Mesenchymal stem cell (in vitro differentiated cells and primary cell): ENCODE measurements at regions not wholly inside any gene's neighbourhood (a gene's known extent, or its start where the extent isn't known, plus 50 kb on each side); places are given as distances from the start of the nearest gene placed in this dataset.

Experiments
- DNase-seq: peaks from one replicate; pipeline ENCODE4 v3.0.0-alpha.2; 2013
- H2AFZ ChIP-seq: one replicate; pipeline ENCODE4 v1.6.1; 2013; ENCODE audit warnings: low read depth, mild to moderate bottlenecking, control low read depth, inconsistent platforms, low read length, moderate library complexity
- H2AK5ac ChIP-seq: 2 replicates; pipeline ENCODE4 v1.6.1; 2013; ENCODE audit warnings: low read length, moderate library complexity, mild to moderate bottlenecking, inconsistent platforms; ENCODE audit not compliant: severe bottlenecking
- H2BK120ac ChIP-seq: one replicate; pipeline ENCODE4 v1.6.1; 2013; ENCODE audit warnings: low read depth, mild to moderate bottlenecking, inconsistent platforms, low read length, moderate library complexity
- H2BK12ac ChIP-seq, 2 experiments: one replicate each; pipeline ENCODE4 v1.6.1; 2013; ENCODE audit warnings: inconsistent platforms in 2 of 2, low read length in 2 of 2, mild to moderate bottlenecking in 2 of 2, moderate library complexity in 2 of 2, control low read depth in 1 of 2
- H2BK15ac ChIP-seq: one replicate; pipeline ENCODE4 v1.6.1; 2013; ENCODE audit warnings: mild to moderate bottlenecking, low read depth, inconsistent platforms; ENCODE audit not compliant: poor library complexity, severe bottlenecking
- H2BK5ac ChIP-seq: 2 replicates; pipeline ENCODE4 v1.6.1; 2013; ENCODE audit warnings: low read depth, mild to moderate bottlenecking, low read length, control low read depth, inconsistent platforms; ENCODE audit not compliant: poor library complexity, severe bottlenecking
- H3K14ac ChIP-seq, 2 experiments: one replicate each; pipeline ENCODE4 v1.6.1; 2013; ENCODE audit warnings: inconsistent platforms in 2 of 2, low read length in 2 of 2, control low read depth in 1 of 2, mild to moderate bottlenecking in 1 of 2, moderate library complexity in 1 of 2
- H3K18ac ChIP-seq, 2 experiments: one replicate each; pipeline ENCODE4 v1.6.1; 2013; ENCODE audit warnings: inconsistent platforms in 2 of 2, low read length in 2 of 2, control low read depth in 1 of 2, low read depth in 1 of 2, mild to moderate bottlenecking in 1 of 2
- H3K23ac ChIP-seq, 2 experiments: one replicate each; pipeline ENCODE4 v1.6.1; 2013; ENCODE audit warnings: inconsistent platforms in 2 of 2, low read length in 2 of 2, mild to moderate bottlenecking in 2 of 2, moderate library complexity in 2 of 2, control low read depth in 1 of 2
- H3K27ac ChIP-seq: 2 replicates; pipeline ENCODE4 v1.5.1; 2013; ENCODE audit warnings: mild to moderate bottlenecking, moderate library complexity, low read length, control low read depth, inconsistent platforms; ENCODE audit not compliant: poor library complexity, severe bottlenecking
- H3K27me3 ChIP-seq, 2 experiments: 2 replicates each; pipeline versions ENCODE4 v1.6.1 to v1.7.0; 2013; ENCODE audit warnings: low read length in 2 of 2, mild to moderate bottlenecking in 2 of 2, moderate library complexity in 2 of 2, control low read depth in 1 of 2, inconsistent platforms in 1 of 2; ENCODE audit not compliant: control insufficient read depth in 1 of 2, insufficient read depth in 1 of 2
- H3K36me3 ChIP-seq, 2 experiments: 2 replicates each; pipeline versions ENCODE4 v1.6.1 to v1.7.0; 2013; ENCODE audit warnings: low read length in 2 of 2, control low read depth in 1 of 2, inconsistent platforms in 1 of 2, low read depth in 1 of 2, mild to moderate bottlenecking in 1 of 2; ENCODE audit not compliant: insufficient read depth in 2 of 2, control insufficient read depth in 1 of 2
- H3K4ac ChIP-seq, 2 experiments: one replicate each; pipeline ENCODE4 v1.6.1; 2013; ENCODE audit warnings: inconsistent platforms in 2 of 2, low read length in 2 of 2, mild to moderate bottlenecking in 2 of 2, moderate library complexity in 2 of 2, control low read depth in 1 of 2, low read depth in 1 of 2
- H3K4me1 ChIP-seq: 2 replicates; pipeline ENCODE4 v1.6.1; 2013; ENCODE audit warnings: low read depth, low read length, control low read depth; ENCODE audit not compliant: control insufficient read depth, insufficient read depth
- H3K4me2 ChIP-seq: 2 replicates; pipeline ENCODE4 v1.6.1; 2013; ENCODE audit warnings: low read length, mild to moderate bottlenecking, inconsistent platforms; ENCODE audit not compliant: poor library complexity, severe bottlenecking
- H3K4me3 ChIP-seq, 2 experiments: 2 replicates each; pipeline versions ENCODE4 v1.5.1 to v1.7.0; 2013; ENCODE audit warnings: low read length in 2 of 2, mild to moderate bottlenecking in 2 of 2, control low read depth in 1 of 2, low read depth in 1 of 2; ENCODE audit not compliant: insufficient read depth in 1 of 2
- H3K79me1 ChIP-seq: replicated peaks from 2 replicates; pipeline ENCODE4 v1.6.1; 2013; ENCODE audit warnings: mild to moderate bottlenecking, control low read depth, low read length, inconsistent platforms; ENCODE audit not compliant: poor library complexity, severe bottlenecking
- H3K9ac ChIP-seq: 2 replicates; pipeline ENCODE4 v1.7.0; 2013; ENCODE audit warnings: mild to moderate bottlenecking, low read length, moderate library complexity
- H3K9me3 ChIP-seq: 2 replicates; pipeline ENCODE4 v1.7.0; 2013; ENCODE audit warnings: mild to moderate bottlenecking, low read length; ENCODE audit not compliant: control insufficient read depth
- H4K8ac ChIP-seq: one replicate; pipeline ENCODE4 v1.6.1; 2013; ENCODE audit warnings: inconsistent platforms, mild to moderate bottlenecking, low read length, moderate library complexity
- H4K91ac ChIP-seq: one replicate; pipeline ENCODE4 v1.6.1; 2013; ENCODE audit warnings: mild to moderate bottlenecking, low read length, inconsistent platforms
- WGBS: methylation state at CpG from one replicate; pipeline ENCODE4 v1.1.7; 2013; ENCODE audit warnings: mixed read lengths; 5-methylcytosine and 5-hydroxymethylcytosine counted together

- 83% methylated on average over 6 of the region's 6 CpGs for WGBS
- H3K9ac ChIP-seq: no peak overlapping the region
- no peaks in the 10 kb centered on the region for H3K79me1 ChIP-seq
- no peak overlapping the region for H3K4me3 ChIP-seq
- no peak overlapping the region for H2BK12ac ChIP-seq
- no peak overlapping the region for H4K8ac ChIP-seq
- DNase-seq: no peak
- no peak overlapping the region for H2BK15ac ChIP-seq
- H3K4me1 ChIP-seq: no peaks in the 10 kb centered on the region
- no peaks in the 10 kb centered on the region for H3K27me3 ChIP-seq
- H3K27ac ChIP-seq: no peak overlapping the region
- H3K9me3 ChIP-seq: no peaks in the 10 kb centered on the region
- H3K23ac ChIP-seq: no peak overlapping the region
- H4K91ac ChIP-seq: no peak overlapping the region
- no peak overlapping the region for H2AFZ ChIP-seq
- no peak overlapping the region for H2BK5ac ChIP-seq
- no peak overlapping the region for H3K18ac ChIP-seq
- H3K14ac ChIP-seq: no peak overlapping the region
- no peak overlapping the region for H3K4ac ChIP-seq
- H2BK120ac ChIP-seq: no peak overlapping the region
- no peak overlapping the region for H2AK5ac ChIP-seq
- no peak overlapping the region for H3K4me2 ChIP-seq
- no peaks in the 10 kb centered on the region for H3K36me3 ChIP-seq
Observed at GRCh38 chr16:17936766-17937402, 399.7 kb downstream of the NPIPA8 start.

- no peak overlapping the region for H2BK5ac ChIP-seq
- 100% methylated on average over 1 of the region's 1 CpG for WGBS
- no peak overlapping the region for H3K4me3 ChIP-seq
Observed at GRCh38 chr16:17930280-17930679, 406.3 kb downstream of the NPIPA8 start.

GRCh38 chr16:17926866-17927399 is 409.6 kb downstream of the NPIPA8 start:
- Histone ChIP-seq H3K18ac (no peak overlapping the region), H3K27me3 (no peaks in the 10 kb centered on the region), H2BK120ac (no peak overlapping the region), H2BK5ac (no peak overlapping the region), H3K4me1 (no peaks in the 10 kb centered on the region), H4K91ac (no peak overlapping the region), H2AK5ac (no peak overlapping the region), H3K27ac (no peak overlapping the region), H3K23ac (no peak overlapping the region), H4K8ac (no peak overlapping the region), H2BK12ac (no peak overlapping the region), H3K79me1 (no peaks in the 10 kb centered on the region), H3K4me2 (no peak overlapping the region), H3K9ac (no peak overlapping the region), H2BK15ac (no peak overlapping the region), H2AFZ (no peak overlapping the region), H3K4ac (no peak overlapping the region), H3K4me3 (no peak overlapping the region), H3K36me3 (no peaks in the 10 kb centered on the region), H3K9me3 (no peaks in the 10 kb centered on the region), H3K14ac (no peak overlapping the region)
- 72% methylated on average over 4 of the region's 4 CpGs for WGBS
- no peak for DNase-seq

More at GRCh38 chr16:17930280-17930679, 406.3 kb downstream of the NPIPA8 start:
- Histone ChIP-seq H3K4me1 (no peaks in the 10 kb centered on the region), H2BK120ac (no peak overlapping the region), H3K79me1 (no peaks in the 10 kb centered on the region), H3K27me3 (no peaks in the 10 kb centered on the region), H2BK12ac (no peak overlapping the region), H3K23ac (no peak overlapping the region), H2BK15ac (no peak overlapping the region), H2AFZ (no peak overlapping the region), H3K14ac (no peak overlapping the region), H3K36me3 (no peaks in the 10 kb centered on the region), H3K9me3 (no peaks in the 10 kb centered on the region), H3K9ac (no peak overlapping the region), H3K18ac (no peak overlapping the region), H2AK5ac (no peak overlapping the region), H4K91ac (no peak overlapping the region), H4K8ac (no peak overlapping the region), H3K27ac (no peak overlapping the region), H3K4ac (no peak overlapping the region), H3K4me2 (no peak overlapping the region)
- no peak for DNase-seq

GRCh38 chr16:17926461-17926860 is 410.1 kb downstream of the NPIPA8 start:
- Histone ChIP-seq H3K36me3 (no peaks in the 10 kb centered on the region), H3K4me3 (no peak overlapping the region), H2BK5ac (no peak overlapping the region), H3K23ac (no peak overlapping the region), H3K4me2 (no peak overlapping the region), H3K18ac (no peak overlapping the region), H3K27me3 (no peaks in the 10 kb centered on the region), H2AFZ (no peak overlapping the region), H3K9ac (no peak overlapping the region), H3K79me1 (no peaks in the 10 kb centered on the region), H4K91ac (no peak overlapping the region), H2BK12ac (no peak overlapping the region), H3K4ac (no peak overlapping the region), H3K14ac (no peak overlapping the region), H3K4me1 (no peaks in the 10 kb centered on the region), H2AK5ac (no peak overlapping the region), H3K9me3 (peaks cover 3% of the 10 kb centered on the region), H2BK15ac (no peak overlapping the region), H2BK120ac (no peak overlapping the region), H4K8ac (no peak overlapping the region), H3K27ac (no peak overlapping the region)
- DNase-seq: no peak
- 77% methylated on average over 5 of the region's 5 CpGs for WGBS
